ENCODE measurements at regions not wholly inside any gene's neighbourhood (a gene's known extent, or its start where the extent isn't known, plus 50 kb on each side); places are given as distances from the start of the nearest gene placed in this dataset.

- BruUV-seq (replicated peaks) = no TSS peak
- ATAC-seq = no peak
- H3K27me3 ChIP-seq (ENCODE audit: control insufficient read depth in 2 of 2, insufficient read depth in 2 of 2, low read length in 2 of 2) = no peaks in the 10 kb centered on the region; a peak in 1 of 5 replicates
- no peaks in the 10 kb centered on the region for H3K9me1 ChIP-seq (ENCODE audit: control insufficient read depth, insufficient read depth, low read length)
- H3K4me2 ChIP-seq (ENCODE audit: insufficient read depth, low read length) = no peak overlapping the region
- no peak for DNase-seq (ENCODE audit: extremely low read depth in 1 of 4, low spot score in 3 of 4)
- peaks cover 6 to 11% of the 10 kb centered on the region in 2 experiments; a peak in 3 of 5 replicates for H3K4me1 ChIP-seq (replicated peaks in 1 of 2; ENCODE audit: control insufficient read depth in 2 of 2, insufficient read depth in 2 of 2, low read length in 2 of 2)
- no peaks in the 10 kb centered on the region for H3K79me2 ChIP-seq (ENCODE audit: control insufficient read depth, insufficient read depth, low read length)
- no peak overlapping the region for H3K4me3 ChIP-seq
- H2AFZ ChIP-seq (ENCODE audit: low read depth, low read length) = no peak overlapping the region
- in situ Hi-C loops (cut with MboI) = no loop called here
- no peak for TF ChIP-seq NELFE (IDR thresholded peaks at IDR 0.05; ENCODE audit: insufficient read depth, insufficient read length)
- TF ChIP-seq RREB1 (CRISPR knock-in tag; IDR thresholded peaks at IDR 0.05) = no peak
- TF ChIP-seq NFE2 (IDR thresholded peaks at IDR 0.05; ENCODE audit: low read depth) = no peak
- no peak for TF ChIP-seq SMARCA4 (IDR thresholded peaks at IDR 0.05)
- TF ChIP-seq ATF3 (IDR thresholded peaks at IDR 0.05) = no peak
- no peak for TF ChIP-seq ATF3 (CRISPR knock-in tag; conservative IDR thresholded peaks at IDR 0.05)
- TF ChIP-seq CC2D1A (IDR thresholded peaks at IDR 0.05) = no peak
- no peak overlapping the region for H3K27ac ChIP-seq (ENCODE audit: extremely low read depth, low read depth, low read length)
- intact Hi-C loops (cut with micrococcal nuclease) = no loop called here
- CTCF ChIA-PET (ENCODE audit: low intra/inter-chr PET ratio) = no interaction called here
- H4K20me1 ChIP-seq (replicated peaks; ENCODE audit: control insufficient read depth, insufficient read depth, low read length) = 0 out of 2 replicates have a peak, but pooled peaks cover 4% of the 10 kb centered on the region
- no peak overlapping the region for H3K9ac ChIP-seq (ENCODE audit: insufficient read depth in 1 of 2, low read depth in 2 of 2, low read length in 2 of 2)
- POLR2A ChIA-PET = no interaction called here
- FAIRE-seq = no peak
- no peaks in the 10 kb centered on the region for H3K36me3 ChIP-seq (ENCODE audit: control insufficient read depth, insufficient read depth, low read length)
- 79% methylated on average over 1 of the region's 1 CpG for WGBS (ENCODE audit: insufficient coverage, low coverage, missing lambda C conversion rate)
- H3K9me3 ChIP-seq (replicated peaks; ENCODE audit: control insufficient read depth, insufficient read depth, low read depth, low read length) = no peaks in the 10 kb centered on the region
Observed at GRCh38 chr12:104406164-104406563, 50.6 kb upstream of the CHST11 start.
